HL-60 (cell line): ENCODE measurements at regions not wholly inside any gene's neighbourhood (a gene's known extent, or its start where the extent isn't known, plus 50 kb on each side); places are given as distances from the start of the nearest gene placed in this dataset.

Experiments
- DNase-seq, 2 experiments: peaks; one replicate each; pipeline ENCODE4 v3.0.0-alpha.2; 2010 to 2020; ENCODE audit warnings: low read depth in 1 of 2, low spot score in 1 of 2
- H3K27ac ChIP-seq: fragments of 250-450 bp; sonication (Bioruptor Pico); replicated peaks from 2 replicates; pipeline ENCODE4 v1.5.1; 2020; ENCODE audit warnings: mild to moderate bottlenecking, moderate library complexity
- H3K27me3 ChIP-seq: fragments of 250-450 bp; sonication (Bioruptor Pico); 2 replicates; pipeline ENCODE4 v1.5.1; 2021; ENCODE audit warnings: mild to moderate bottlenecking, moderate library complexity; ENCODE audit not compliant: insufficient read depth, poor library complexity, severe bottlenecking
- H3K4me3 ChIP-seq: replicated peaks from 2 replicates; pipeline ENCODE4 v1.5.1; 2011; ENCODE audit warnings: mild to moderate bottlenecking, control low read depth, low read length; ENCODE audit not compliant: insufficient read depth
- CTCF ChIP-seq: IDR thresholded peaks from one replicate; pipeline ENCODE4 v1.5.1; 2011; ENCODE audit warnings: low read length, control low read depth, inconsistent platforms; ENCODE audit not compliant: insufficient read depth
- GABPA ChIP-seq: IDR thresholded peaks from 2 replicates; pipeline ENCODE4 v1.6.1; 2012; ENCODE audit warnings: low read depth
- POLR2AphosphoS5 ChIP-seq: IDR thresholded peaks from 2 replicates; pipeline ENCODE4 v1.6.1; 2012; ENCODE audit warnings: low read depth
- SPI1 ChIP-seq: IDR thresholded peaks from 2 replicates; pipeline ENCODE4 v1.6.1; 2012; ENCODE audit warnings: low read depth, mild to moderate bottlenecking, borderline replicate concordance
- TF ChIP-seq, protein P1 (sequence below): IDR thresholded peaks from 2 replicates; pipeline ENCODE4 v1.6.1; 2012; ENCODE audit warnings: low read depth; ENCODE audit not compliant: insufficient replicate concordance

GRCh38 chr6:40897390-40898003, 141.5 kb downstream of the UNC5CL start:
- Histone ChIP-seq H3K27ac (no peak overlapping the region), H3K4me3 (no peak overlapping the region), H3K27me3 (no peaks in the 10 kb centered on the region)
- TF ChIP-seq, protein P1, sequence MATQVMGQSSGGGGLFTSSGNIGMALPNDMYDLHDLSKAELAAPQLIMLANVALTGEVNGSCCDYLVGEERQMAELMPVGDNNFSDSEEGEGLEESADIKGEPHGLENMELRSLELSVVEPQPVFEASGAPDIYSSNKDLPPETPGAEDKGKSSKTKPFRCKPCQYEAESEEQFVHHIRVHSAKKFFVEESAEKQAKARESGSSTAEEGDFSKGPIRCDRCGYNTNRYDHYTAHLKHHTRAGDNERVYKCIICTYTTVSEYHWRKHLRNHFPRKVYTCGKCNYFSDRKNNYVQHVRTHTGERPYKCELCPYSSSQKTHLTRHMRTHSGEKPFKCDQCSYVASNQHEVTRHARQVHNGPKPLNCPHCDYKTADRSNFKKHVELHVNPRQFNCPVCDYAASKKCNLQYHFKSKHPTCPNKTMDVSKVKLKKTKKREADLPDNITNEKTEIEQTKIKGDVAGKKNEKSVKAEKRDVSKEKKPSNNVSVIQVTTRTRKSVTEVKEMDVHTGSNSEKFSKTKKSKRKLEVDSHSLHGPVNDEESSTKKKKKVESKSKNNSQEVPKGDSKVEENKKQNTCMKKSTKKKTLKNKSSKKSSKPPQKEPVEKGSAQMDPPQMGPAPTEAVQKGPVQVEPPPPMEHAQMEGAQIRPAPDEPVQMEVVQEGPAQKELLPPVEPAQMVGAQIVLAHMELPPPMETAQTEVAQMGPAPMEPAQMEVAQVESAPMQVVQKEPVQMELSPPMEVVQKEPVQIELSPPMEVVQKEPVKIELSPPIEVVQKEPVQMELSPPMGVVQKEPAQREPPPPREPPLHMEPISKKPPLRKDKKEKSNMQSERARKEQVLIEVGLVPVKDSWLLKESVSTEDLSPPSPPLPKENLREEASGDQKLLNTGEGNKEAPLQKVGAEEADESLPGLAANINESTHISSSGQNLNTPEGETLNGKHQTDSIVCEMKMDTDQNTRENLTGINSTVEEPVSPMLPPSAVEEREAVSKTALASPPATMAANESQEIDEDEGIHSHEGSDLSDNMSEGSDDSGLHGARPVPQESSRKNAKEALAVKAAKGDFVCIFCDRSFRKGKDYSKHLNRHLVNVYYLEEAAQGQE: no peak
- no peak for TF ChIP-seq GABPA
- no peak for TF ChIP-seq SPI1
- TF ChIP-seq CTCF: no peak
- no peak for TF ChIP-seq POLR2AphosphoS5
- no peak for DNase-seq

DNA sequence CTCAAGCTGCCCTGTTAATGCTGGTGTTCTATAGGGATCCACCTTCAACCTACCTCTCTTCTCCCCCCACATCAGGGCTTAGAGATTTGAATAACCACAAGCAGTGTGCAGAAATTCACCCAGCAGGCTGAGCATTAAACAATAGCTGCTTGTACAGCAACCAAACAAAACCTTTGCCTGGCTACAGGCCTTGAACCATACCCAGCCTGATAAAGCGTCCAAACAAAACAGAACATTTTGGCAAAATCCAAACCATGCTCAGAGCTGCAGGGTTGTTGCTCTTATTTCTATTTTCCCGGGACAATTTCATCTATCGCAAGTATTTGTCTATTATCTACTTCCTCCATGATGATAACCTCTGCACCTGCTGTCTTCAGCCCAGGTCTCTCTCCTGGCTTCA, 142.3 kb downstream of the UNC5CL start:
- no peak for TF ChIP-seq POLR2AphosphoS5
- no peak for TF ChIP-seq CTCF
- TF ChIP-seq, protein P1: no peak
- no peak for TF ChIP-seq GABPA
- no peak for TF ChIP-seq SPI1
- Histone ChIP-seq H3K27me3 (no peaks in the 10 kb centered on the region), H3K4me3 (no peak overlapping the region), H3K27ac (no peak overlapping the region)
- no peak for DNase-seq

DNA sequence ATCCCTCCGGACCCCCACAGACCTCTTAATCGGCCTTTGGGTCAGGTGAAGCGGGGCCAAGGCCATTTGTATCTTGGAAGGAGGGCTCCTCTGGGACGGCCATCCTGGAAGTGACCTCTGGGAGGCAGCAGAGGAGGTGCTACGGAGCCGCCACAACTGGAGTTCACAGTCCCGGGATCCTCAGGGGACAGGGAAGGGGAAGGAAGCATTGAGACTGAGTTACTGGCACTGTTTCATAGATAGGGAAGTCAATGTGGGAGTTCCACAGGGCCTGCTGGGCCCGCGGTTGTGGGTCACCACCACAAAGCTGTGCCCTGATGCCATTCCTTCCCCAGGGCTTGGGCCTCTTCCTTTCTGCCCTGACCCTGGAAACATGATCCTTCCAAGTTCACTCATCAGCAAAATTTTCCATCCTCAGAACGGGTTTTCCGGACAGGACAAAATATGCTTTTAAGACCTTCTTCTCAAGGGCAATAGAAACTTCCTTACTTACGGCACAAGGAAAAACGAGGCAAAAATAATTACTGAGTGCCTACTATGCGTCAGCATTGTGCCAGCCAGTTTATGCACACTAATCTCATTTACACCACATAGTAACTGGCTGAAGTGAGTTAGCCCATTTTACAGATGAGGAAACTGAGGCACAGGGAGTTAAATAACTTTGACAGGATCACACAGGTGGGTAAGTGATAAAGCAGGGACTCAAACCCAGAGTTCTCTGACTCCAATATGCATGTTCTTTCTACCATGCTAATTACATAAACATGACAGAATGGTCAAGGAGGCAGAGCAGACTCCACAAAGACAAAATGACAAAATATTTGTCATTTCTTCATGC, 143.8 kb downstream of the UNC5CL start:
- Histone ChIP-seq H3K27ac (no peak overlapping the region), H3K4me3 (no peak overlapping the region), H3K27me3 (no peaks in the 10 kb centered on the region)
- peak; percentile 9 to 31 for DNase-seq
- TF ChIP-seq, protein P1: no peak
- TF ChIP-seq CTCF (no peak), GABPA (no peak), SPI1 (no peak), POLR2AphosphoS5 (no peak)
